HK-2 (cell line): ENCODE measurements at regions not wholly inside any gene's neighbourhood (a gene's known extent, or its start where the extent isn't known, plus 50 kb on each side); places are given as distances from the start of the nearest gene placed in this dataset.
"Not testable (repeated sequence)": the region's sequence is repeated elsewhere in the genome, so short reads cannot be mapped to it uniquely, and the experiment has no call there.

Experiments used
- DNase-seq: peaks from one replicate; pipeline ENCODE4 v3.0.0-alpha.2; 2018; ENCODE audit not compliant: unreplicated experiment

DNA sequence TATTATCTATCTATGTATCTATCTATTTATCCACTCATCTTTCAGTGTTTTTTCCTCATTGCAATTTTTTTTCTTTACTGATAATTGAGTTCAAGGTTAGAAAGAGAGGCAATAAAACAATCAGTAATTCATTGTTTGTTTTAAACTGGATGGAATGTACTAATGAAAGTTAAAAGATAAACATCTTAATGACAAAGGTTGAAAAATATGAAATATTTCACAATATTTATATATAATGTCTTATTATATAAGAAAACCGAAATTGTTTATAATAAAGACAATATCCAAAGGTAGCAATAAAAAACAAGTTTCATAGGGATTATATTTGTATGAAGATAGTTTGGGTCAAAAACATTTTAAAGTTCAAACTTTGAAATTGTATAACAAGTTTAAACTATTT, 1015.5 kb upstream of the MIR17HG start:
- no peak for DNase-seq

DNA sequence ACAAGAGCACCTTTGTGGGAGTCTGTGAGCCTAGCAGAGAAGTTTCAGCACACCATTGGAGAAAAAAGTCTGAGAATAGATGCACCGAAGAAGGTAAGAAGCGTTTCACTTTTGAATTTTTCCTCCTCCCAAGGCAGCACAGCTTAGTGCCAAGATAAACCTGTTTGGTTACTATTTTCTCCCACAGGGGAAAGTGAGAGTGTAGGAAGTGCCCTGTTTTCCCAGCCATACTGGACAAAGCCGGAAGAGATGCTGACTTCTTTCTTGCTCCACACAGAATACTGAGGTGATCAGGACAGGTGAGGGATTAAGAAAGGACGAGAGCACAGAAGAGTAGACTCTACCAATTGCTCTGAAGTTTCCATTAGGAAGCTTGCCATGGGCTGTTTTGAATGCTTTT, 1011.0 kb upstream of the MIR17HG start:
- DNase-seq: no peak

DNA sequence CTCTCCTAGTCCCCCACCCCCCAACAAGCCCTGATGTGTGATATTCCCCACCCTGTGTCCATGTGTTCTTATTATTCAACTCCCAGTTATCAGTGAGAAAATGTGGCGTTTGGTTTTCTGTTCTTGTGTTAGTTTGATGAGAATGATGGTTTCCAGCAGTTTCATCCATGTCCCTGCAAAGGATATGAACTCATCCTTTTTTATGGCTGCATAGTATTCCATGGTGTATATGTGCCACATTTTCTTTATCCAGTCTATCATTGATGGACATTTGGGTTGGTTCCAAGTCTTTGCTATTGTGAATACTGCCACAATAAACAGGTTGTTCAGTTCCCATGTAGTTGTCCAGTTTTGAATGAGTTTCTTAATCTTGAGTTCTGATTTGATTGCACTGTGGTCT, 1006.1 kb upstream of the MIR17HG start:
- DNase-seq: not testable (repeated sequence)

DNA sequence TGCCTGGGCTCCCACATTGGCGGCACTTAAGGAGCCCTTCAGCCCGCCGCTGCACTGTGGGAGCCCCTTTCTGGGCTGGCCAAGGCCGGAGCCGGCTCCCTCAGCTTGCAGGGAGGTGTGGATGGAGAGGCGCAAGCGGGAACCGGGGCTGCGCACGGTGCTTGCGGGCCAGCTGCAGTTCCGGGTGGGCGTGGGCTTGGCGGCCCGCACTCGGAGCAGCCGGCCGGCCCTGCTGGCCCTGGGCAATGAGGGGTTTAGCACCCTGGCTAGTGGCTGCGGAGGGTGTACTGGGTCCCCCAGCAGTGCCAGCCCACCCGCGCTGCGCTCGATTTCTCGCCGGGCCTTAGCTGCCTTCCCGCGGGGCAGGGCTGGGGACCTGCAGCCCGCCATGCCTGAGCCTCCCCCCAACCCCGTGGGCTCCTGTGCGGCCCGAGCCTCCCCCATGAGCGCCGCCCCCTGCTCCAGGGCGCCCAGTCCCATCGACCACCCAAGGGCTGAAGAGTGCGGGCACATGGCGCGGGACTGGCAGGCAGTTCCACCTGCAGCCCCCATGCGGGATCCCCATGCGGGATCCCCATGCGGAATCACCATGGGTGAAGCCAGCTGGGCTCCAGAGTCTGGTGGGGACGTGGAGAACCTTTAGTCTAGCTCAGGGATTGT, 998.9 kb upstream of the MIR17HG start:
- not testable (repeated sequence) for DNase-seq

DNA sequence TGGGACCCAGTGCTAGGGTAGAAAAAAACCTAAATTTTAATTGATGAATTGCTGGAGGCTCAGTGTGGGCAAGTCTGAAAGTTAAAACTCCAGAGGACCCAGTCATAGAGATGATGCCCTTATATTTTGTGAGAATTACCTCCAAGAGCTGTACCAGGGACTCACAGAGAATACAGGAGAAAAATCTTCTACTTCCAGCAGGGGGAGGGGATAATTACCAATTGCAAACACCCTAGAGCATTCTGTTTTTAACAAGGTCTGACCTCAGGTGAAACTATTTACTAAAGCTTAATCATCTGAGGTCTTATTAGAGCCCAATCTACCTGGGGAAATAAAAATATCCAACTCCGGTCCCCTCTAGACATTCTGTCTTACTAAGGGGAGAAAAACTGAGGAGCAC, 994.7 kb upstream of the MIR17HG start:
- DNase-seq: no peak

DNA sequence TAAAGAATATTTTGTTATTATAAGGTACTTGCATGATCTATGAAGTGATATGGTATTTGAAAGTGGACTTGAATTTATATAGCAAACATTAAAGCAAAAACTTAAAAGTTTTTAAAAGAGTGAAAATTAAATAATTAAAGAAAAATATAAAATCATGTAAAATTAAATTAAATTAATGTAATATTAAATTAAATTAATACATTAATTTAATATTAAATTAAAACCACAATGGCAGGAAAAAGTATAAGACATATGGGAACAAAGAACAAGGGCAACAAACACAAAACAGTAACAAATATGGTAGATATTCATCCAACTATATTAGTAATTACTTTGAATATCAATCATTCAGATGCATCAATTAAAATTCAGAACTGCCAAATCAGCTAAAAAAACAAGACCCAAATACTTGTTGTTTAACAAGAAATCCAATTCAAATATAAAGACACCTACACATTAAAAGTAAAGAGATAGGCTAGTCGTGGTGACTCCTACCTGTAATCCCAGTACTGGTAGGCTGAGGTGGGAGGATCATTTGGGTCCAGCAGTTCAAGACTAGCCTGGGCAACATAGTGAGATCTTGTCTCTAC, 992.2 kb upstream of the MIR17HG start:
- DNase-seq: no peak

DNA sequence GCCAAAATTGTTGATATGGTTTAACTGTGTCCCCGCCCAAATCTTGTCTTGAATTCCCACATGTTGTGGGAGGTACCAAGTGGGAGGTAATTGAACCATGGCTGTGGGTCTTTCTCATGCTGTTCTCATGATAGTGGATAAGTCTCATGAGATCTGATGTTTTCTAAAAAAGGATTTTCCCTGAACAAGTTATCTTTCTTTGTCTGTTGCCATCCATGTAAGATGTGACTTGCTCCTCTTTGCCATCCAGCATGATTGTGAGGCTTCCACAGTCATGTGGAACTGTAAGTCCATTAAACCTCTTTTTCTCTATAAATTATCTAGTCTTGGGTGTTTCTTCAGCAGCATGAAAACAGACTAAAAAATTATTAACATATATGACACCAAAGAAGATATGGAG, 986.7 kb upstream of the MIR17HG start:
- no peak for DNase-seq

DNA sequence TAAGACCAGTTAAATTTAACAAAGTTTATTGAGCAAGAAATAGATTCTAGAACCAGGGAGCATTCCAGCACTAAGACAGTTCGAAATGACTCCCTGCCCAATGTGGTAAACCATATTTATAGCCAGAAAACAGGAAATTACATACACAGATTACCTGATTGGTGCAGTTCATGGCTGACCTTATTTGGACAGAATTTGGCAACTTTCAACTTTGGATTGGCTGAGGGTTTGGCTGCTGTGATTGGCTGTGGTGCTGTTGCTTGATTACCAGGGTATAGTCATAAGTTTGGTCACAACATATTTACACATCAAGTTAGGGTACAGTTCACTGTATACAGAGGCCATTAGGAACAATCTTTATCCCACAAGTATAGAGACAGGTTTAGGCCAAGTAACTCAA, 984.8 kb upstream of the MIR17HG start:
- DNase-seq: no peak

DNA sequence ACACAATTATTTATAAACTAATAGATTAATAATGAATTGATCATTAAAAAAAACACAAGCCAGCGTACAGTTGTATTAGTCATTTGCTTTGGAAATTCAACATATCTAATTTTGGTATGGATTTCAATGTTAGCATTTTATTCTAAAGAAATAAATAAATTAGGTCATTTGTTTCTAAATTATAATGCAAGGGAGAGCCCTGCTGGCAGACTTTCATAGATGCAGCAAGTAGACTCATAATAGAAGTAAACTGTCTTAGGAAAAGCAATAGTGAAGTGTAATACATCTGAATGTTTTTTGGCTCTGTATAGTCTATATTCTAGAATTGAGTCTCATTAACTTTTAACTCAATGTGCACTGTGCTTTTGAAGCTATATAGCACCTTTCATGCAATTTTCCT, 982.4 kb upstream of the MIR17HG start:
- DNase-seq: no peak

DNA sequence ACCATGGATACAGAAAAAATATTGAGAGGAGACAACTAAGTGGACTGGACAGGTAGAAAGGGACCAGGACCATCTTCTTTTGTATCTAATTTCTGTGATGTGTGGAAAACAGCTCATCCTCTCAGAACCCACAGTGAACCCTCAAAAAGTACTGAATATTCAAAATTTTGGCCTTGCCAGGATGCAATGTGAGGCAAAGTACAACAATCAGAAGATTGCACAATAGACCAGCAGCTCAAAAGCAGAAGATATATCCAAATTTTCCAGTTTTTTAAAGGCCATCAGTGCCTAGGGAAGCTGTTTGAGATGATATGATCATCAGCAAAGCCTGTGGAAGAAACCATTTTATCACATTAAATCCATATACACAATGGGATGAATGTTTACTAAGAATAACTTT, 973.3 kb upstream of the MIR17HG start:
- no peak for DNase-seq

DNA sequence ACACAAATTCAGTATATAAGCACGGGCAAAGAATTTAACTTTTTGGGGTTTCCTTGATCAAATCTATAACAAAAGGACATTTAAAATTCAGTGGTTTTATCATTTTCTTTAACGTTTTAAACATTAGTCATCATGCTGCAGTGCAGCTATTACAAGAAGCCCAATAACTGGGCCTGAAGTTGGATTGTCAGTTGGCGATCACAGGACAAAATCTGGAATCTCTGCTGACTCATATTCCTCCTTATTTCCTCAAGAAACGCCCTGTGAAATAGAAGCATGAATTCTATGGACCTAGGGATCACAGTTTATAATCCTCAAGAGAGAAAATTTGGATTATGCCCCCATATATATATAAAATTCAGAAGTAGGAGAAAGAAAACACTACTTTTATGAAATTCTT, 971.6 kb upstream of the MIR17HG start:
- DNase-seq: no peak

DNA sequence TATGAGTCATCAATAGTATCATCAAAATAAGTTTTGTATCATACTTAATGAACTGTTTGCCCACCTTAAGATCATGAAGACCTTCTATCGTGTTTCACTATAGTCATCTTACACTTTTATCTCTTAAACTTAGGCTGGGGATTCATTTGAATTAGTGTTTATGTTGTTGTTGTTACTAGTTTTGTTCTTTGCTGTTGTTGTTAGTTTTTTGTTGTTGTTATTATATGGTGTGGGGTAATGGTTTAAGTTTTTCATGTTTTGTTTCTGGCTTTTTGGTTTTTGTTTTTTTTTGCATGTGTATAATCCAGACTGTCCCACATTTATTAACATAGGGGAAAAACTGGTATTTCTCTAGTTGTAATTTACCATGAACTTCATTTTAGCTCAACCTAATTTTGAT, 965.1 kb upstream of the MIR17HG start:
- DNase-seq: no peak

DNA sequence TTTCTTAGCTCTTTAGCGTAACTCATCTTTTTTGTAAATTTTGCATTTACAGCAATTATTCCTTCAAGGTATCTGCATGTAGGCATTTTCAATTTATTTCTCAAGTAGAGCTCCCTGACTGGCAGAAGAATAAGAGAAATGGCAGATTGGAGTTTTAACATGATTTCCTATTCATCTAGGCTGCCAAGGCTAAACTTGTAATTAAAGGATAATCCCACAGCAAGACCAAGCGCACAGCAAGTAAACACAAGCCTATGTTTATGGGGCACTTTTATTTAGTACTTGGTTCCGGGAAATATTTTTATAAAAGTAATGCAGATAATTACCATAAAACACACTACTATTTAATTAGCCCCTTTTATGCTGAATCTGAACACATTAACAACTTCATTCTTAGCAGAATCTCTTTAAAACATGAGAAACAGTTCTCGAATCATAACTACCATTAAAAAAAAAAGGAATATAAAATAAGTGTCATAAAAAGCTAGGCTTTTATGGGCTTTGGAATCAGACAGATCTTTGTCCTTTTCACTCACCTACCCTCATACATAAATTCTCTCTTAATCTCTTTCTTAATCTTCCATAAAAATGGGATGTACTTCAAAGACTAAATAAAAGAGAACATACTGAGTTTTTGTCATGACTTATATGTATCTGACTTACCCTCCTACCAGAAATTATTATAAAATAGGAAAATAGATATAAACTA, 961.6 kb upstream of the MIR17HG start:
- DNase-seq: no peak

DNA sequence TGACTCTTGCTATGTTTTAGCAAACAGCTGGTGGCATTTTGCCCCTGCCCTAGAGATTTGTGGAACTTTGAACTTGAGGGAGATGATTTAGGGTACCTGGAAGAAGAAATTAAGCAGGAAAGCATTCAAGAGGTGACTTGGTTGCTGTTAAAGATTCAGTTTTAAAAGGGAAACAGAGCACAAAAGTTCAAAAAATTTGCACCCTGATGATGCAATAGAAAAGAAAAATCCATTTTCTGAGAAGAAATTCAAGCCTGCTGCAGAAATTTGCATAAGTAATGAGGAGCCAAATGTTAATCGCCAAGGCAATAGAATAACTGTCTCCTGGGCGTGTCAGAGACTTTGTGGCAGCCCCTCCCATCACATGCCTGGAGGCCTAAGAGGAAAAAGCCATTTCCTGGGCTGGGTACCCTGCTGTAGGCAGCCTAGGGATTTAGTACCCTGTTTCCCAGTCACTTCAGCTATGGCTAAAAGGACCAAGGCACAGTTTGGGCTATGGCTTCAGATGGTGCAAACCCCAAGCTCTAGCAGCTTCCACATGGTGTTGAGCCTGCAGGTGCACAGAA, 958.5 kb upstream of the MIR17HG start:
- no peak for DNase-seq

DNA sequence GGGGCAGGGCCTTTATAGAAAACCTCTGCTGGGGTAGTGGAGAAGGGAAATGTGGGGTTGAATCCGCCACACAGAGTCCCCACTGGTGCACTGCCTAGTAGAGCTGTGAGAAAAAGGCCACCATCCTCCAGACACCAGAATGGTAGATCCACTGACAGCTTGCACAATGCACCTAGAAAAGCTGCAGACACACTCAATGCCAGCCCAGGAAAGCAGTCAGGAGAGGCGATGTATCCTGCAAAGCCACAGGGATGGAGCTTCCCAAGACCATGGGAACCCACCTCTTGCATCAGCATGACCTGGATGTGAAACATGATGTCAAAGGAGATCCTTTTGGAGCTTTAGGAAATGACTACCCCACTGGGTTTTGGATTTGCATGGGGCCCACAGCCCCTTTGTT, 958.0 kb upstream of the MIR17HG start:
- no peak for DNase-seq

DNA sequence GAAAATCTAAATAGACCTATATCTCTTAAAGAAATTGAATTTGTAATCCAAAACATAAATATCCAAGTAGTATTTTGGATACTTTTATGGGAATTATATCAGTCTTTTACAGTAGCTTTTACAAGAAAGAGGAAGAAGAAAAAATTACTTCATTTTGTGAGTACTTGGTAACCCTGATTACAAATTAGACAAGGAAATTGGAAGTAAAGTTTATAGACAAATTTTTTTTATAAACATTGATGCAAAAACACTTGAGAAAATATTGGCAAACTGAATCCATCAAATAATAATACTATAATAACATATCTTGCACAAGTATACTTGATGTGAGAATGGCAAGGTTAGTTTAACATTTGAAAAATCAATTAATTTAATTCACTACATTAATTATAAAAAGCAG, 954.1 kb upstream of the MIR17HG start:
- DNase-seq: no peak

DNA sequence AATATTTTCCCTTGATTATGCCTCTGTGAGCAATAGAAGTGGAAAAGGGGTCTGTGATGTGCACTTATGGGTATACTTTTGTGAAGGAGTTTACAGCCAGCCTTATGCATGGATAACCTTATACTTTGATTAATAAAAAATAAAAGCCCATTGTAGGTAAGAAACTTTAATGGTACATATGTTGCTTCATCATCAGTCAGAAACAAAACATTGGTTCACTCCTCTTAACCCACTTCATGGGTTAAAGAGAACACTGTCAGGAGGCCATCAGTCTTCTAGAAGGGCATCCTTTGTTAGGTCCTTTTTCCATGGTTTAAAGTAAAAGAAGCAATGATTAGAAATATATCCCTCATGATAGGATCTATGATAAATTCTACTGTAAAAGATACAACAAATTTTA, 952.1 kb upstream of the MIR17HG start:
- DNase-seq: no peak

DNA sequence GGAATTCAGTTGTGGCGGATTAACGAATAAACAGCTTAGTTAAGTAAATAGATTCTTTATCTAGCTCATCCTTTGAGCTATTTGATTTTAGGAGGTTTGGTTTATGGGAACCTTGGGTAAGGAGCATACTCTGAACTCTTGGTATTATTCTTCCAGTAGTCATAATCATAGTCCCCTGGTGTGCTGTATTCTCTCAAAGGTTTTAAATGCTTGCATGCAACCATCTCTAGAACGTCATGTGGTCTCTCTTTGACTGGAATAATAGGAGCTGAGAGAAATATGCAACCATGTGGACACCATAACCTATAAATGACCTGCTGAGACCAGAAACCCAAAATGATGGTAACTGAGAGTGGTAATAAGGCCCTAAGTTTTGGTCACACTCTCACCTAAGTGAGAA, 951.6 kb upstream of the MIR17HG start:
- no peak for DNase-seq

DNA sequence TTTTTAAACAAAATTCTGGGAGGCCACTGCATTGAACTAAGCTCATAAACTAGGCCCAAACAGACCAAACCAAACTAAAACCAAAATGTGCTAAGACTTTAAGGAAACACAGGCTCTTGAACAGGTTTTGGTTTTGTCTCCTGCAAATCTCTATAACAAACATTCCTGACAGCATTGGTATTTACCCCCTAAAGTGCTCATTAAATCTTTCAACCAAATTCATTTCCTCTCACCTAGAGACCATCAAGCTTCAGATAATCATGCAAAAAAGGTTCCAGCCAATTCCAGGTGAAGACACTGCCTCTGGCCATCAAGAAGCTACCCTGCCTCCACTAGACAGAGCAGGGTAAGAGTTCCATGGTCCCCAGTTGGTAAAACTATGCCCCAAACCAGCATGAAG, 951.2 kb upstream of the MIR17HG start:
- DNase-seq: no peak

DNA sequence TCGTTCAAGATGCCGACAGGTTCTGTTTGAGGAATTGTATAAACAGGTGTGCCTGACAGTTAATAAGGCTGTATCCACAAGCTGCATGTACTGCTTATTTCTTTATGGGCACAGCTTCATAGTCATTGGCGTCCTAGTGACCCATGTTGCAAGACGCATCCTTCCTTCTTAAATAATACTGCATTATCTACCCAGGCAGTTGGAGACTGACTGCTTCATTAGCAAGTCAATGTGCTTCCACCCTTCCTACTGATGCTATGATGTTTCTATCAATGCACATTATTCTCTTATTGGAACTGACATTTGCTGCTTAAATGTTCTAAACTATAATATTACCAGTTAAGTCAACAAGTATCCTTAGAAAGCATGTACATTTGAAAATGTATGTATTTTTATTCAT, 950.0 kb upstream of the MIR17HG start:
- no peak for DNase-seq

DNA sequence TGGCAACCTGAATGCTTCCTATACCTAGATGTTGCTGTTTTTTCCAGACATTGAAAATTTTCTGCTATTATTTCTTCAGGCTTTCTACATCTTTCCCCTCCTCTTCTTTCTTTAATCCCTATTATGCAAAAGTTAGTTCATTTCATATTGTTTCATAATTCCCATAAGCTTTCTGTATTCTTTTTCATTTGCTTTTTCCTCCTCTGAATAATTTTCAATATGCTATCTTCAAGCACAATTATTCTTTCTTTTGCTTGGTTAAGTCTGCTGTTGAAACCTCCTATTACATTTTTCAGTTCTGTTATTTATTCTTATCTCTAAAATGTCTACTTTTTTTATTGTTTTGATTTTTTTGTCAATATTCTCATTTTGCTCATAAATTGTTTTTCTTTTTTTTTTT, 947.1 kb upstream of the MIR17HG start:
- no peak for DNase-seq

DNA sequence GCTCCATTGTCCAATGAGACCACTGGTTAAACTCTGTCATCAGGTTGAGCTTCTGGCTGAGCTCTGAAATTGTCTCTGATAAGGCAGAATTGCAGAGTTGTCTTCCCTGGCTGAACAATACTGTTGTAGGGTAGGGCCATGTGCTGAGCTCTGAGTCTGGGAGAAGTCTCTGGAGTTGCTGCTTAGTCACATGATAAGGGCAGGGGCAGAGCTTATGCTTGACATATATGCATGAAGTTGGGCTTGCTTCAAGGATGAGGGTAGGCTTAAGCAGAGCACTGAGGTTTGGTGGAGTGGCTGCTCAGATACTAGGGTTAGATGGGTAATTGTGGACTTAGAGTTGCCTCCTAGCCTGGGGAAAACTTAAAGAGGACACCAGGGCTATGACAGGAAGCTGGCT, 946.3 kb upstream of the MIR17HG start:
- DNase-seq: no peak

DNA sequence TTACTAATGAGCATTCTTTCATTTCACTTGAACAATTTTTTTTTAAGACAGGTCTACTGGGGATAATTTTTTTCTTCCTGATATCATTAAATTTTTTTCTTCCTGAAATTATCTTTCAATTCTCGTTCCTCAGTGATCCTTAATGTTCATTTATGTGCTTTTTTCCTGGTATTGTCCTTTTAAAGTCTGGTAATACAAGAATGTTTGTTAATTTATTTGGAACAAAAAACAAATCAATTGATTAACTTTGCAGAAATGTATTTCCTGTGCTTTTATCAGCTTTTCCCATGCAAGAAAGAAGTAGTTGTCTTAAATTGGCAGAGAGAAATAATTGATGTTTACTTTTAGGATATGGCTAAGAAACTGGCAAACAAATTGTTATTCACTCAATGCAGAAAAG, 945.4 kb upstream of the MIR17HG start:
- DNase-seq: no peak
